ENCODE measurements at regions not wholly inside any gene's neighbourhood (a gene's known extent, or its start where the extent isn't known, plus 50 kb on each side); places are given as distances from the start of the nearest gene placed in this dataset.

DNA sequence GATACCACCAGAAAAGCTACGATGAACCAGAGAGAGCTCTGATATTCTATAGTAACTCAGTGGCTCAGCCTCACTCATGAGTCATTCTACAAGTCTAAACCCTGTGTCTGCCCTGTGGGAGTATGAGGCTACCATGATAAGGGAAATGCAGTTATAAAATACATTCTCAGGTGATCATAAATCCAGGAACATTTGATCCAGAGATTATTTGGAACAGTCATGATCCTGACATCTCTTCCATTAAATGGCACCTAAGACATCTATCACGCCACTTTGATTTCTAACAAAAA, 202.6 kb upstream of the RASSF8 start:
- H3K4me1 Mint-ChIP-seq, result peaks cover 11% of the 10 kb centered on the region
- H3K27ac Mint-ChIP-seq, result no peak overlapping the region
- TF ChIP-seq CREM (CRISPR knock-in tag; IDR thresholded peaks at IDR 0.05), result no peak
- TF ChIP-seq GRHL2 (CRISPR knock-in tag; IDR thresholded peaks at IDR 0.05; ENCODE audit: insufficient replicate concordance, severe bottlenecking), result no peak
- TF ChIP-seq AFF4 (CRISPR knock-in tag; IDR thresholded peaks at IDR 0.05; ENCODE audit: borderline replicate concordance), result no peak
- no peak for TF ChIP-seq ESRRA (CRISPR knock-in tag; IDR thresholded peaks at IDR 0.05; ENCODE audit: borderline replicate concordance)
- TF ChIP-seq, protein P1, sequence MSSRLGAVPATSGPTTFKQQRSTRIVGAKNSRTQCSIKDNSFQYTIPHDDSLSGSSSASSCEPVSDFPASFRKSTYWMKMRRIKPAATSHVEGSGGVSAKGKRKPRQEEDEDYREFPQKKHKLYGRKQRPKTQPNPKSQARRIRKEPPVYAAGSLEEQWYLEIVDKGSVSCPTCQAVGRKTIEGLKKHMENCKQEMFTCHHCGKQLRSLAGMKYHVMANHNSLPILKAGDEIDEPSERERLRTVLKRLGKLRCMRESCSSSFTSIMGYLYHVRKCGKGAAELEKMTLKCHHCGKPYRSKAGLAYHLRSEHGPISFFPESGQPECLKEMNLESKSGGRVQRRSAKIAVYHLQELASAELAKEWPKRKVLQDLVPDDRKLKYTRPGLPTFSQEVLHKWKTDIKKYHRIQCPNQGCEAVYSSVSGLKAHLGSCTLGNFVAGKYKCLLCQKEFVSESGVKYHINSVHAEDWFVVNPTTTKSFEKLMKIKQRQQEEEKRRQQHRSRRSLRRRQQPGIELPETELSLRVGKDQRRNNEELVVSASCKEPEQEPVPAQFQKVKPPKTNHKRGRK (CRISPR knock-in tag; IDR thresholded peaks at IDR 0.05; ENCODE audit: borderline replicate concordance), result no peak
- TF ChIP-seq, protein P2, sequence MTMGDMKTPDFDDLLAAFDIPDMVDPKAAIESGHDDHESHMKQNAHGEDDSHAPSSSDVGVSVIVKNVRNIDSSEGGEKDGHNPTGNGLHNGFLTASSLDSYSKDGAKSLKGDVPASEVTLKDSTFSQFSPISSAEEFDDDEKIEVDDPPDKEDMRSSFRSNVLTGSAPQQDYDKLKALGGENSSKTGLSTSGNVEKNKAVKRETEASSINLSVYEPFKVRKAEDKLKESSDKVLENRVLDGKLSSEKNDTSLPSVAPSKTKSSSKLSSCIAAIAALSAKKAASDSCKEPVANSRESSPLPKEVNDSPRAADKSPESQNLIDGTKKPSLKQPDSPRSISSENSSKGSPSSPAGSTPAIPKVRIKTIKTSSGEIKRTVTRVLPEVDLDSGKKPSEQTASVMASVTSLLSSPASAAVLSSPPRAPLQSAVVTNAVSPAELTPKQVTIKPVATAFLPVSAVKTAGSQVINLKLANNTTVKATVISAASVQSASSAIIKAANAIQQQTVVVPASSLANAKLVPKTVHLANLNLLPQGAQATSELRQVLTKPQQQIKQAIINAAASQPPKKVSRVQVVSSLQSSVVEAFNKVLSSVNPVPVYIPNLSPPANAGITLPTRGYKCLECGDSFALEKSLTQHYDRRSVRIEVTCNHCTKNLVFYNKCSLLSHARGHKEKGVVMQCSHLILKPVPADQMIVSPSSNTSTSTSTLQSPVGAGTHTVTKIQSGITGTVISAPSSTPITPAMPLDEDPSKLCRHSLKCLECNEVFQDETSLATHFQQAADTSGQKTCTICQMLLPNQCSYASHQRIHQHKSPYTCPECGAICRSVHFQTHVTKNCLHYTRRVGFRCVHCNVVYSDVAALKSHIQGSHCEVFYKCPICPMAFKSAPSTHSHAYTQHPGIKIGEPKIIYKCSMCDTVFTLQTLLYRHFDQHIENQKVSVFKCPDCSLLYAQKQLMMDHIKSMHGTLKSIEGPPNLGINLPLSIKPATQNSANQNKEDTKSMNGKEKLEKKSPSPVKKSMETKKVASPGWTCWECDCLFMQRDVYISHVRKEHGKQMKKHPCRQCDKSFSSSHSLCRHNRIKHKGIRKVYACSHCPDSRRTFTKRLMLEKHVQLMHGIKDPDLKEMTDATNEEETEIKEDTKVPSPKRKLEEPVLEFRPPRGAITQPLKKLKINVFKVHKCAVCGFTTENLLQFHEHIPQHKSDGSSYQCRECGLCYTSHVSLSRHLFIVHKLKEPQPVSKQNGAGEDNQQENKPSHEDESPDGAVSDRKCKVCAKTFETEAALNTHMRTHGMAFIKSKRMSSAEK (CRISPR knock-in tag; IDR thresholded peaks at IDR 0.05; ENCODE audit: borderline replicate concordance), result no peak
- no peak for TF ChIP-seq JUN (CRISPR knock-in tag; IDR thresholded peaks at IDR 0.05)
- no peak for TF ChIP-seq JAZF1 (CRISPR knock-in tag; IDR thresholded peaks at IDR 0.05)
- TF ChIP-seq, protein P3, sequence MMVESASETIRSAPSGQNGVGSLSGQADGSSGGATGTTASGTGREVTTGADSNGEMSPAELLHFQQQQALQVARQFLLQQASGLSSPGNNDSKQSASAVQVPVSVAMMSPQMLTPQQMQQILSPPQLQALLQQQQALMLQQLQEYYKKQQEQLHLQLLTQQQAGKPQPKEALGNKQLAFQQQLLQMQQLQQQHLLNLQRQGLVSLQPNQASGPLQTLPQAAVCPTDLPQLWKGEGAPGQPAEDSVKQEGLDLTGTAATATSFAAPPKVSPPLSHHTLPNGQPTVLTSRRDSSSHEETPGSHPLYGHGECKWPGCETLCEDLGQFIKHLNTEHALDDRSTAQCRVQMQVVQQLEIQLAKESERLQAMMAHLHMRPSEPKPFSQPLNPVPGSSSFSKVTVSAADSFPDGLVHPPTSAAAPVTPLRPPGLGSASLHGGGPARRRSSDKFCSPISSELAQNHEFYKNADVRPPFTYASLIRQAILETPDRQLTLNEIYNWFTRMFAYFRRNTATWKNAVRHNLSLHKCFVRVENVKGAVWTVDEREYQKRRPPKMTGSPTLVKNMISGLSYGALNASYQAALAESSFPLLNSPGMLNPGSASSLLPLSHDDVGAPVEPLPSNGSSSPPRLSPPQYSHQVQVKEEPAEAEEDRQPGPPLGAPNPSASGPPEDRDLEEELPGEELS (CRISPR knock-in tag; IDR thresholded peaks at IDR 0.05), result no peak
- TF ChIP-seq SMAD4 (CRISPR knock-in tag; IDR thresholded peaks at IDR 0.05), result no peak
- no peak for TF ChIP-seq ZBTB21 (CRISPR knock-in tag; IDR thresholded peaks at IDR 0.05; ENCODE audit: borderline replicate concordance)
- TF ChIP-seq, protein P4, sequence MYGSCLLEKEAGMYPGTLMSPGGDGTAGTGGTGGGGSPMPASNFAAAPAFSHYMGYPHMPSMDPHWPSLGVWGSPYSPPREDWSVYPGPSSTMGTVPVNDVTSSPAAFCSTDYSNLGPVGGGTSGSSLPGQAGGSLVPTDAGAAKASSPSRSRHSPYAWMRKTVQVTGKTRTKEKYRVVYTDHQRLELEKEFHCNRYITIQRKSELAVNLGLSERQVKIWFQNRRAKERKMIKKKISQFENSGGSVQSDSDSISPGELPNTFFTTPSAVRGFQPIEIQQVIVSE (CRISPR knock-in tag; IDR thresholded peaks at IDR 0.05; ENCODE audit: borderline replicate concordance), result no peak
- no peak for TF ChIP-seq NR1H2 (CRISPR knock-in tag; IDR thresholded peaks at IDR 0.05)
- TF ChIP-seq, protein P5, sequence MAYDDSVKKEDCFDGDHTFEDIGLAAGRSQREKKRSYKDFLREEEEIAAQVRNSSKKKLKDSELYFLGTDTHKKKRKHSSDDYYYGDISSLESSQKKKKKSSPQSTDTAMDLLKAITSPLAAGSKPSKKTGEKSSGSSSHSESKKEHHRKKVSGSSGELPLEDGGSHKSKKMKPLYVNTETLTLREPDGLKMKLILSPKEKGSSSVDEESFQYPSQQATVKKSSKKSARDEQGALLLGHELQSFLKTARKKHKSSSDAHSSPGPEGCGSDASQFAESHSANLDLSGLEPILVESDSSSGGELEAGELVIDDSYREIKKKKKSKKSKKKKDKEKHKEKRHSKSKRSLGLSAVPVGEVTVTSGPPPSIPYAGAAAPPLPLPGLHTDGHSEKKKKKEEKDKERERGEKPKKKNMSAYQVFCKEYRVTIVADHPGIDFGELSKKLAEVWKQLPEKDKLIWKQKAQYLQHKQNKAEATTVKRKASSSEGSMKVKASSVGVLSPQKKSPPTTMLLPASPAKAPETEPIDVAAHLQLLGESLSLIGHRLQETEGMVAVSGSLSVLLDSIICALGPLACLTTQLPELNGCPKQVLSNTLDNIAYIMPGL (CRISPR knock-in tag; IDR thresholded peaks at IDR 0.05), result no peak
- TF ChIP-seq MXD4 (CRISPR knock-in tag; IDR thresholded peaks at IDR 0.05; ENCODE audit: borderline replicate concordance), result no peak
- TF ChIP-seq ATF6 (CRISPR knock-in tag; IDR thresholded peaks at IDR 0.05), result no peak
- no peak for TF ChIP-seq FOXK1 (CRISPR knock-in tag; IDR thresholded peaks at IDR 0.05)
- TF ChIP-seq ATF1 (CRISPR knock-in tag; IDR thresholded peaks at IDR 0.05), result no peak
- TF ChIP-seq ZBTB43 (CRISPR knock-in tag; IDR thresholded peaks at IDR 0.05), result no peak
- no peak for TF ChIP-seq ZNF396 (CRISPR knock-in tag; IDR thresholded peaks at IDR 0.05; ENCODE audit: borderline replicate concordance)
- DNase-seq (ENCODE audit: low spot score) (no peak), ATAC-seq (no peak)
- ChIA-PET CTCF (no interaction called here), POLR2A (no interaction called here)
- H3K27me3 Mint-ChIP-seq (ENCODE audit: low read depth), result no peaks in the 10 kb centered on the region
- H3K36me3 Mint-ChIP-seq, result no peaks in the 10 kb centered on the region
- no peak overlapping the region for H3K4me3 Mint-ChIP-seq
- no peaks in the 10 kb centered on the region for H3K9me3 Mint-ChIP-seq
